Dermis microvascular lymphatic vessel endothelial cell (primary cell): ENCODE measurements at regions not wholly inside any gene's neighbourhood (a gene's known extent, or its start where the extent isn't known, plus 50 kb on each side); places are given as distances from the start of the nearest gene placed in this dataset.

ENCODE experiments used
- DNase-seq, 2 donors: peaks; one replicate each; pipeline versions ENCODE4 v3.0.0 to v3.0.0-alpha.2; 2010; ENCODE audit warnings: low read depth in 2 of 2

DNA sequence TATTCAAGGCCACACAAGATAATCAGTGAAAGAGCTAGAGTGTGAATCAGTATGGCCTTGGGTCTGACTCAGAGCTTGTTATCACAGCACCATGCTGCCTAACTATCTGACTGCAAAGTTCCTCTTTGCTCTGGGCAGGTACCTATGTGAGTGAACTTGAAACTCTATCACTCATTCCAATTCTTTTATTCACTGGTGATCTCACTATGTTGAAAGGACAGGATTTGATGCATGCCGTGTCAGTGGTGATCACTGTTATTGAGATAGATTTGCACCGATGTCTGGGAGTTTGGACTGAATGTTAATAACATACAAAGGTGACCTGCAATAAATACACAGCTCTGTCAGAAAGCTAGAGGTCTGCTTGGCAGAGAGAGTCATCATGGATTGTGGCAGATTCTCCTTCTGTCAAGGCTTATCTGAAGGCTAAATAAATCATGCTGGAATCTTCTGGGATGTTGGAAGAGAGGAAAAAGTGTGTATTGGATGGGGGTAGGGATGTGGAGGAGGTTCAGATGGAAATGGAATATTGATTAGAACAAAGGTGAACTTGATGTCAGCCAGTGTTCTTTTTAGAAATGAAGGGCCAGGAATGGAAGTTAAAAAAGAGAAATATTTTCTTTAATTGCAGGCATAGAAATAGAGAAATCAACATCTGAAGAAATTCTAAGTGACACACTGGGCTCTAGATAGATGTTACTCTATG lies 91.8 kb upstream of the TNC start:
- DNase-seq: no peak

DNA sequence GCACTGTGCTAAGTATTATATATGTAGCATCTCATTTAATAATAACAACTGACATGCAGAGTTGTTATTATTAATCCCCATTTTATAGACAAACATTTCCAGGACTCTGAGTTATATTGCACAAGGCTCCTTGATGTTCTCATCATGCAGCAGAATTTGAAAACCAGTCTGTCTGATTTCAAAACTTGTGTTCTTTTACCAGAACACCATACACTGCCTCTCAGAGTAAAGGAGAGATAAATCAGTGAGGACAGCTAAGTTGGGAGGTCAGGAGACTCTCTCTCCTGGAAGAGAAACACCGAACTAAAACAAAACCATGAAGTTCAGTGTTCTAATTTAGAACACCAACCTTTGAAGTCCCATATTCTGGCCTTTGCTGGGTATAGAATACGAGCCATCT lies 92.7 kb upstream of the TNC start:
- DNase-seq: no peak

DNA sequence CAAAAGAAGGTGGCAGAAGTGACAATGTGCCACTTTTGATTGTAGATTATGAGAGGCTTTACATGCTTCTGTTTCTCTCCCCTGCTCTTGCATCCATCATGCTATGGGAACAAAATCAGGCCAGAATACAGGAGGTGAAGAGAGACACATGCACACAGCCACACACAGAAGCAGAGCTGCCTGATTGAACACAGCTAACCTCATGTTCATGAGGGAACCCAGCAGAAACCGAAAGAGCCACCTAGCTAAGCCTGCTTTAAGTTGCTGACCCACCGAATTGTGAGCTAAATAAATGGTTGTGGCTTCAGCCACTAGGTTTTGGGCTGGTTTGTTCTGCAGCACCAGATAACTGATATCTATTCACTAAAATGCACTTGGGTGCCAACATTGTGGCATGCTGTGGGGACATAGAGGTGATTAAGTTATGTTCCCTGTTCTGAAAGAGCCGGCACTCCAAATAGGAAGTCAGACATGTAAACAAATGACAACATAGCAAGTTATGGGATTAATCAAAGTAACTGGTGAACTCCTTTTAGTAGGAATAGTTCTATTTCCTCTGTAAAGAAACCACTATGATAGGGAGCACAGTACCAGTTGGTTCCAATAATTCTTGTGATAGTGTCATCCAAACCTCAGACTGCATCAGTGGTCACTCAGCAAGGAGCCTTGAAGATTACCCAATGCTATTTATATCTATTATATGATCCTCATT lies 93.6 kb upstream of the TNC start:
- DNase-seq: no peak

DNA sequence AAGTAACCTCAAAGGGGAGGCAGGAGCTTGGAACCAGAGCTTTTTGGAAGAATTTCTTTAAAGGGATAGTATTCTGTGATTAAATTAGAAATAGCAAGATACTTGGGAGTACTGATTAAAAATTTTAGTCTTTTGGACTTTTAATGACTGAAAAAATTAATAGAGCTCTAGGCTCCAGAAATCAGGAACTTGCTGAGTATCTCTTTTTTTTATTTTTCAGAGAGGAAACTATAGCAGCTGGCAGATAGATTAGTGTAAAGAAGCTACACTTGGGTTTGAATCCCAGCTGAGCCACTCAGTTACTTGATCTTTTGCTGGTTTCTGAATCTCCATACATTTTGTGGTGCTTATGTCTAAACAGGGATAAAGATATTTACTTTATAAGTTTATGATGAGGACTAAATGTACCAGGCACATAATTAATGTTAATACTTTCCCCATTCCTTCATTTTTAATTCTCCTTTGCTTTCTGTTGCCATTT lies 94.2 kb upstream of the TNC start:
- DNase-seq: no peak

GRCh38 chr9:115212832-115213231 lies 94.9 kb upstream of the TNC start:
- no peak for DNase-seq

DNA sequence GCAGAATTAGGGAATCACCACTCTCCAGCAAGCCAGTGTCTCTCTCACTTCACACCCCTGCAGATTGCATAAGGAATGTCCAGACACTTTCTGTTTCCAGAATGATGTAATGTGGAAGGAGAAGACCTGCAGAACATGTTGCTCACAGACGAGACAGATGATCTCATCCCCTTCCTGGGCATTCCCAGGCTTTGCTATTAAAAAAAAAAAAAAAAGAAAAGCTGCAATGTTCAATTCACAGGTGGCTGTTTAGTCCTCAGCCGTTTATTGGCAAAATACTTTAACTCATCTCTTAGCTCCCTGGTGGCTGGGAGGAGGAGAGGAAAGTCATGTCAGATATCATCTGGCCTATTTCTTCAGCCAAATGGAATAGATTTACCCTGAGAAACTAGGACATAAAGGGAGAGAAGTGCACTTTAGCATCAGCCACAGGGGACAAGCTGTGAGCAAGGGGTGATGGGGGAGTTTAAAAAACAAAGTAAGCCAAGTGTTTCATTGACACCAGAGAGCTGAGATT lies 95.9 kb upstream of the TNC start:
- no peak for DNase-seq

- DNase-seq: no peak
These were observed 98.9 kb upstream of the TNC start for GRCh38 chr9:115216873-115217272.

DNA sequence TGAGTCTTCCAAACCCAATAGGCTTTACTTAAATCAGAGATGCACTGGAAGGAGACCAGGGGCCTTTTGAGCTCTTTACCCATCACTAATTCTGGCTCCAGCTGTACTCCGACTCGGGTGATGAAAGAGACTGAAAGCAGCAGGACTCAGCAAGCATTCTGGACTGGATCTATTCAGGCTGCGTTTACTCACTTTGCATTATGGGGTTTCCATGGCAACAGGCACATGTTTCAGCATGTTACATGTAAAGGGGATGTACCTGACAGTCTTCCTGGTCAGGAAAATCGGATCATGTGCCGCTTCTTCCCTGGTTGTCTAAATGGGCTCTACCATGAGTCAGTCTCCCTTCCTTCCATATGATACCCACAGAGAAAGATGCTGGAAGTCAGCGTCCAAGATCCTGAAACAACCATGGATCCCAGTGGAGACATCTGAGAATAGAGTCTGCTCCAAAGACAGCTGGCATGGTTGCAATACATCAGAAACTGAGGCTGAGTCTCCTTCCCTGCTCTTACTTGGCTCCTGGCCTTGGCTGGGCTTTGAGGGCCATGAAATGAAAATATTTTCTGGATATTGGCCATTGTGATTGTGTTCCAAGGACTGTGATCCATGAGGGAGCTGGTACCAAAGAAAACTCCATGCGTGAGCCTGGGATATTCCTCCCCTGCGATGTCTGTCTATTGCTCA lies 102.5 kb upstream of the TNC start:
- DNase-seq: no peak

- no peak for DNase-seq
These were observed 105.5 kb upstream of the TNC start for GRCh38 chr9:115223471-115223870.

- DNase-seq: no peak
These were observed 107.6 kb upstream of the TNC start for GRCh38 chr9:115225459-115226116.

- DNase-seq: no peak
These were observed 108.2 kb upstream of the TNC start for GRCh38 chr9:115226152-115226551.

DNA sequence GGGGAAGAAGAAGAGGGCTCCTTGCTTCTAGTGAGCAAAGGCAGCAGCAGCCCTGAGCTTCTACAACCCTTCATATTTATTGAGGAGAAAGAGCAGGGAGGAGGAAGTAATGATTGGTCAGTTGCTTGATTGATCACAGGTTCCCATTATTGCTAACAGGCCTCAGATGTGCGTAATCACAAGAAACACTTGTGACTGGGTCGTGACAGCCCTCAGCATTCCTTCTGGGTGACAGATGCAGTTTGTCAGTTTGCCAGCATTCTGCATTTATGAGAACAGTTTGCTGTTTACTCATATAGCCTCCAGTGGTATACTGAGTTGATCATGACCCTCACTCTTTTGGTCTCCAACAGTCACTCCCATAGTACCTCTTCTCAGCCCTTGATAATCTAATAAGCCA lies 111.5 kb upstream of the TNC start:
- no peak for DNase-seq

DNA sequence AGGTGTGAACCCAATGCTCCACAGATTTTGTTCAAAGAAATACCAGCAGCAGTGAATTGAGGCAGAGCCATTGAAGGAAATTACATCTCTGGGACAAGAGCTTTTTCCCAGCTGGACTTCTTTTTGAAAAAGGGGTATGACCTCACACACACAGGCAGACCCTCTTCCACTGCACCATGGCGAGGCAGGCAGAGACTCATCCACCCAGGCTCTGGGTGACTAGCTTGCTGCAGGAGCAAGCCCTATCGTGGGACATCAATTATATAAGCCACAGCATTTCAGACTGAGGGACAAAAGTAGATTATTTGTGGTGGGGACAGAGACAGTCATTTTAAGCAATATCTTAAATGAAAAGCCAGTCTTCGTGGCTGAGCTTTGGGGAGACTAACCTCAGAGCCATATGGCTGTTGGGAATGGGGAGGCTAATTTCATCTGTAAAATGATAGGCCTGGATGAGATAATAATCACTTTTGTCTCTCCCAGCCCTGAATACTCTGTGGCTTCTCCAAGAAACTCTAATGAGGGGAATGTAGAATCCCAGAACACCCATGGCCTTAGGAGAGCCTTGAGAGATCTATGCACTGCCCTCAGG lies 113.1 kb upstream of the TNC start:
- no peak for DNase-seq

- no peak for DNase-seq
These were observed 114.3 kb upstream of the TNC start for GRCh38 chr9:115232181-115232774.

DNA sequence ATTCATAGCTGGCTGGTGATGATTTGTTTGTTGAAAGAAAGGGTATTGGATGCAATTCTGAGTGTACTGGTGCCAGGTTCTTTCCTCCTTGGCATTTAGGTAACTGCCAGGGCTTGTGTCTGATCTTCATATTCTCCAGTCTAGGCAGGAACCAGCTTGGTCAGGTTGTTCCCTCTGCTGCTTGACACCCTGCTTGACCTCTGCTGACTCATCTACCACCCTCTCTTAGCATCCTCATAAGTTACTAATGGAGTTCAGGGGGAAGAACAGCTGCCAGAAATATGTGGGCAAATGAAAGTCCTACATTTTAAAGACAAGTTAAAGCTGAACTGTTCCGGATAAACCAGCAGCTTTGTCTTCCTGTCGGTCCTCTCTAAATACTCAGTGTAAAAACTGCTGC lies 116.1 kb upstream of the TNC start:
- DNase-seq: no peak

- DNase-seq: no peak
These were observed 117.3 kb upstream of the TNC start for GRCh38 chr9:115235221-115235620.

- DNase-seq: no peak
These were observed 119.5 kb upstream of the TNC start for GRCh38 chr9:115237385-115237998.

GRCh38 chr9:115240676-115241075 lies 122.7 kb upstream of the TNC start:
- DNase-seq: no peak

DNA sequence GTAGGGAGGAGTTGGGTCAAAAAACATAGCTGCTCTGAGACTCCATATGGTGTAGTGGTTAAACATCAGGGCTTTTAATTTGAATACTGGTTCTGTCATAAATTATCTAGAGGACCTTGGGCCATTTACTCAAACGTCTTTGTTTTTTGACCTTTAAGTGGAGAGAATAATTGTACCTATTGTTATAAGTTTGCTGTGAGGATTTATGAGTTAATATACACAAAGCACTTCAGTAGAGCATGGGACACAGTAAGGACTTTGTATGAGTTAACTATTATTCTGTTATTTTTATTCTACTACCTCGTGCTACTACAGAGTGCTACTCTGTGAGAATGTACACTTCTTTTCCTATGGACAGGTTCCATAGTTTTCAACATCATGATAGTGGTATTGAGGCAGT lies 123.7 kb upstream of the TNC start:
- DNase-seq: no peak

DNA sequence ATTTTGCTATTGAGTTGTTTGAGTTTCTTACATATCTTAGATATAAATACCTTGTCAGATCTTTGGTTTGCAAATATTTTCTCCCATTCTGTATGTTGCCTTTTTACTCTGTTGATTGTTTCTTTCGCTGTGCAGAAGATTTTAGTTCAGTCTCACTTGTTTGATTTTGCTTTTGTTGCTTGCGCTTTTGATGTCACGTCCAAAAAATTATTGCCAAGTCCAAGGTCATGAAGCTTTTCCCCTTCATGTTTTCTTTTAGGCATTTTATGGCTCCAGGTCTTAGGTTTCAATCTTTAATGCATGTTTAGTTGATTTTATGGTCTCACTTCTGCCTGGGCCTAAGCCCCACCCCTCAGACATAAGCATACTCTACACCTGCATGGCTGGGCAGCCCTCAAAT lies 131.5 kb upstream of the TNC start:
- DNase-seq: no peak

- DNase-seq: no peak
These were observed 132.7 kb upstream of the TNC start for GRCh38 chr9:115250621-115251032.
